HPDE6-E6E7 (cell line): ENCODE measurements at regions not wholly inside any gene's neighbourhood (a gene's known extent, or its start where the extent isn't known, plus 50 kb on each side); places are given as distances from the start of the nearest gene placed in this dataset.

Source experiments
- DNase-seq: peaks from one replicate; pipeline ENCODE4 v3.0.0; 2011; ENCODE audit warnings: missing footprints; ENCODE audit errors: extremely low spot score

GRCh38 chr3:167188592-167188991, 191.5 kb downstream of the ZBBX start:
- no peak for DNase-seq

GRCh38 chr3:167187221-167187620, 192.9 kb downstream of the ZBBX start:
- DNase-seq = no peak

- DNase-seq = peak; percentile 5
Measured at GRCh38 chr3:167184511-167184910, 195.6 kb downstream of the ZBBX start.

- DNase-seq = no peak
Measured at GRCh38 chr3:167172377-167172776, 207.7 kb downstream of the ZBBX start.

GRCh38 chr3:167167491-167167890, 212.6 kb downstream of the ZBBX start:
- DNase-seq = no peak

GRCh38 chr3:167166594-167167253, 213.4 kb downstream of the ZBBX start:
- DNase-seq = no peak

- DNase-seq = no peak
Measured at GRCh38 chr3:167166012-167166411, 214.1 kb downstream of the ZBBX start.

- no peak for DNase-seq
Measured at GRCh38 chr3:167163580-167163979, 216.5 kb downstream of the ZBBX start.

- DNase-seq = no peak
Measured at GRCh38 chr3:167162083-167162482, 218.0 kb downstream of the ZBBX start.

GRCh38 chr3:167160781-167161180, 219.3 kb downstream of the ZBBX start:
- DNase-seq = no peak

GRCh38 chr3:167151636-167152035, 228.5 kb downstream of the ZBBX start:
- no peak for DNase-seq

GRCh38 chr3:167148136-167148535, 232.0 kb downstream of the ZBBX start:
- no peak for DNase-seq

GRCh38 chr3:167146911-167147310, 233.2 kb downstream of the ZBBX start:
- DNase-seq = no peak

GRCh38 chr3:167125612-167126407, 254.3 kb downstream of the ZBBX start:
- DNase-seq = no peak

GRCh38 chr3:167120828-167121227, 259.3 kb downstream of the ZBBX start:
- no peak for DNase-seq

GRCh38 chr3:167116120-167116922, 263.8 kb downstream of the ZBBX start:
- DNase-seq = no peak

- DNase-seq = no peak
Measured at GRCh38 chr3:167115331-167115934, 264.7 kb downstream of the ZBBX start.

GRCh38 chr3:167114619-167115018, 265.5 kb downstream of the ZBBX start:
- no peak for DNase-seq

GRCh38 chr3:167113035-167113830, 266.9 kb downstream of the ZBBX start:
- DNase-seq = no peak

- peak; percentile 19 for DNase-seq
Measured at GRCh38 chr3:167110901-167111300, 269.2 kb downstream of the ZBBX start.

GRCh38 chr3:167109746-167110145, 270.4 kb downstream of the ZBBX start:
- no peak for DNase-seq
